Activated effector memory CD4-positive, alpha-beta T cell treated with Interleukin-2 at 50 U/mL for 16 hours (primary cell): ENCODE measurements at regions not wholly inside any gene's neighbourhood (a gene's known extent, or its start where the extent isn't known, plus 50 kb on each side); places are given as distances from the start of the nearest gene placed in this dataset.

Experiments used
- DNase-seq: peaks from one replicate; pipeline ENCODE4 v3.0.0-alpha.2; 2020

- DNase-seq, result no peak
These were observed 263.7 kb upstream of the PPP2R2D start for GRCh38 chr10:131636841-131637724.

GRCh38 chr10:131638049-131638879 lies 262.5 kb upstream of the PPP2R2D start:
- DNase-seq, result no peak

- DNase-seq, result no peak
These were observed 261.9 kb upstream of the PPP2R2D start for GRCh38 chr10:131638880-131639278.

- no peak for DNase-seq
These were observed 260.7 kb upstream of the PPP2R2D start for GRCh38 chr10:131640045-131640644.

- no peak for DNase-seq
These were observed 259.6 kb upstream of the PPP2R2D start for GRCh38 chr10:131641231-131641630.

- no peak for DNase-seq
These were observed 258.9 kb upstream of the PPP2R2D start for GRCh38 chr10:131641898-131642297.

GRCh38 chr10:131642966-131643365 lies 257.8 kb upstream of the PPP2R2D start:
- no peak for DNase-seq

- no peak for DNase-seq
These were observed 256.5 kb upstream of the PPP2R2D start for GRCh38 chr10:131644289-131644688.

GRCh38 chr10:131644864-131645658 lies 255.7 kb upstream of the PPP2R2D start:
- no peak for DNase-seq

- DNase-seq, result no peak
These were observed 255.1 kb upstream of the PPP2R2D start for GRCh38 chr10:131645756-131646155.

GRCh38 chr10:131646551-131647525 lies 254.0 kb upstream of the PPP2R2D start:
- DNase-seq, result no peak

- DNase-seq, result no peak
These were observed 253.0 kb upstream of the PPP2R2D start for GRCh38 chr10:131647789-131648188.

- no peak for DNase-seq
These were observed 252.3 kb upstream of the PPP2R2D start for GRCh38 chr10:131648386-131649020.

GRCh38 chr10:131649617-131650016 lies 251.2 kb upstream of the PPP2R2D start:
- no peak for DNase-seq

- no peak for DNase-seq
These were observed 250.6 kb upstream of the PPP2R2D start for GRCh38 chr10:131650169-131650705.

- DNase-seq, result no peak
These were observed 249.8 kb upstream of the PPP2R2D start for GRCh38 chr10:131650771-131651673.

- DNase-seq, result no peak
These were observed 249.0 kb upstream of the PPP2R2D start for GRCh38 chr10:131651674-131652437.

GRCh38 chr10:131652438-131653139 lies 248.2 kb upstream of the PPP2R2D start:
- DNase-seq, result no peak
